Heart left ventricle (tissue), 13 donors: ENCODE measurements at regions not wholly inside any gene's neighbourhood (a gene's known extent, or its start where the extent isn't known, plus 50 kb on each side); places are given as distances from the start of the nearest gene placed in this dataset.

Experiments used
- POLR2A ChIP-seq, 2 donors: fragments of 450-650 bp; IDR thresholded peaks; one replicate each; pipeline ENCODE4 v1.6.1; 2017; ENCODE audit warnings: antibody characterized with exemption in 2 of 2, mild to moderate bottlenecking in 2 of 2, moderate library complexity in 2 of 2
- TF ChIP-seq, protein P1 (sequence below), 12 donors: fragments of 200-600 bp; sonication (generic) in 4 of 12; IDR thresholded peaks; one replicate each; pipeline versions ENCODE4 v1.5.0 to v1.8.0; 2018 to 2022; ENCODE audit warnings: antibody characterized with exemption in 12 of 12, mild to moderate bottlenecking in 5 of 12
- donor health status: ischemic (EF 13 %, LVEDD 7.1; RV severe dilation, severe dysfunction).
- donor health status: DM: no; HTN: yes; CAD: no.
- donor health status: DM: no; HTN: no; CAD: no.
- donor health status: ischemic (EF 25% LVEDD 6.9; RV normal size, moderate dysfunction).
- donor health status: ischemic (EF 25% LVEDD 5.7; RV mildly dilated, moderate dysfunction).
- donor health status: ischemic (EF 35%, LVEDD 5.7; RV mildly dilated, moderate dysfunction).
- donor health status: nonischemic (EF 11% LVEDD 7.7; RV severe dilation, severe dysfunction).
- donor health status: DM: yes; HTN: yes; CAD: no.
- donor health status: PGD.
- donor health status: ischemic (EF 29% LVEDD 5.4; RV normal size, mild dysfunction).
- donor health status: nonischemic (EF 23%, LVEDD 6.1; RV moderate dilation, normal function).

DNA sequence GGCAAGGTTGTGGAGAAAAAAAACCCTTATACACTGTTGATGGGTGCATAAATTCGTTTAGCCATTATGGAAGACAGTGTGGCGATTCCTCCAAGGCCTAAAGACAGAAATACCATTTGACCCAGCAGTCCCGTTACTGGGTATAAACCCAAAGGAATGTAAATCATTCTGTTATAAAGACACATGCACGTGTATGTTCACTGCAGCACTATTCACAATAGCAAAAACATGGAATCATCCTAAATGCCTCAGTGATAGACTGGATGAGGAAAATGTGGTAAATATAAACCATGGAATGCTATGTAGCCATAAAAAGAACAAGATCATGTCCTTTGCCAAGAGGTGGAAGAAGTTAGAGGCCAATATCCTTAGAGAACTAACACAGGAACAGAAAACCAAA, 119.9 kb upstream of the PRR16 start:
- TF ChIP-seq POLR2A (IDR thresholded peaks at IDR 0.05): no peak
- TF ChIP-seq, protein P1, sequence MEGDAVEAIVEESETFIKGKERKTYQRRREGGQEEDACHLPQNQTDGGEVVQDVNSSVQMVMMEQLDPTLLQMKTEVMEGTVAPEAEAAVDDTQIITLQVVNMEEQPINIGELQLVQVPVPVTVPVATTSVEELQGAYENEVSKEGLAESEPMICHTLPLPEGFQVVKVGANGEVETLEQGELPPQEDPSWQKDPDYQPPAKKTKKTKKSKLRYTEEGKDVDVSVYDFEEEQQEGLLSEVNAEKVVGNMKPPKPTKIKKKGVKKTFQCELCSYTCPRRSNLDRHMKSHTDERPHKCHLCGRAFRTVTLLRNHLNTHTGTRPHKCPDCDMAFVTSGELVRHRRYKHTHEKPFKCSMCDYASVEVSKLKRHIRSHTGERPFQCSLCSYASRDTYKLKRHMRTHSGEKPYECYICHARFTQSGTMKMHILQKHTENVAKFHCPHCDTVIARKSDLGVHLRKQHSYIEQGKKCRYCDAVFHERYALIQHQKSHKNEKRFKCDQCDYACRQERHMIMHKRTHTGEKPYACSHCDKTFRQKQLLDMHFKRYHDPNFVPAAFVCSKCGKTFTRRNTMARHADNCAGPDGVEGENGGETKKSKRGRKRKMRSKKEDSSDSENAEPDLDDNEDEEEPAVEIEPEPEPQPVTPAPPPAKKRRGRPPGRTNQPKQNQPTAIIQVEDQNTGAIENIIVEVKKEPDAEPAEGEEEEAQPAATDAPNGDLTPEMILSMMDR (IDR thresholded peaks at IDR 0.05): no peak
